ENCODE measurements at regions not wholly inside any gene's neighbourhood (a gene's known extent, or its start where the extent isn't known, plus 50 kb on each side); places are given as distances from the start of the nearest gene placed in this dataset.

GRCh38 chr3:177300039-177300833 is 103.0 kb upstream of the TBL1XR1 start:
- DNase-seq (ENCODE audit: low read depth in 1 of 2, low spot score in 1 of 2): no peak

GRCh38 chr3:177300842-177301241 is 103.6 kb upstream of the TBL1XR1 start:
- DNase-seq (ENCODE audit: low read depth in 1 of 2, low spot score in 1 of 2): no peak

- DNase-seq (ENCODE audit: low read depth in 1 of 2, low spot score in 1 of 2): no peak
Measured at GRCh38 chr3:177306252-177306651, 109.0 kb upstream of the TBL1XR1 start.

GRCh38 chr3:177307391-177307790 is 110.1 kb upstream of the TBL1XR1 start:
- no peak for DNase-seq (ENCODE audit: low read depth in 1 of 2, low spot score in 1 of 2)

- no peak for DNase-seq (ENCODE audit: low read depth in 1 of 2, low spot score in 1 of 2)
Measured at GRCh38 chr3:177307826-177308225, 110.5 kb upstream of the TBL1XR1 start.

- no peak for DNase-seq (ENCODE audit: low read depth in 1 of 2, low spot score in 1 of 2)
Measured at GRCh38 chr3:177308286-177308685, 111.0 kb upstream of the TBL1XR1 start.

GRCh38 chr3:177308911-177309310 is 111.6 kb upstream of the TBL1XR1 start:
- no peak for DNase-seq (ENCODE audit: low read depth in 1 of 2, low spot score in 1 of 2)

GRCh38 chr3:177312491-177312890 is 115.2 kb upstream of the TBL1XR1 start:
- no peak for DNase-seq (ENCODE audit: low read depth in 1 of 2, low spot score in 1 of 2)

- DNase-seq (ENCODE audit: low read depth in 1 of 2, low spot score in 1 of 2): no peak
Measured at GRCh38 chr3:177314897-177315296, 117.6 kb upstream of the TBL1XR1 start.

GRCh38 chr3:177317247-177317646 is 120.0 kb upstream of the TBL1XR1 start:
- DNase-seq (ENCODE audit: low read depth in 1 of 2, low spot score in 1 of 2): no peak

GRCh38 chr3:177318559-177318958 is 121.3 kb upstream of the TBL1XR1 start:
- DNase-seq (ENCODE audit: low read depth in 1 of 2, low spot score in 1 of 2): no peak

GRCh38 chr3:177320765-177321247 is 123.5 kb upstream of the TBL1XR1 start:
- no peak for DNase-seq (ENCODE audit: low read depth in 1 of 2, low spot score in 1 of 2)

GRCh38 chr3:177321819-177322218 is 124.5 kb upstream of the TBL1XR1 start:
- DNase-seq (ENCODE audit: low read depth in 1 of 2, low spot score in 1 of 2): no peak

GRCh38 chr3:177322881-177323280 is 125.6 kb upstream of the TBL1XR1 start:
- DNase-seq (ENCODE audit: low read depth in 1 of 2, low spot score in 1 of 2): no peak

GRCh38 chr3:177329854-177330253 is 132.6 kb upstream of the TBL1XR1 start:
- no peak for DNase-seq (ENCODE audit: low read depth in 1 of 2, low spot score in 1 of 2)

GRCh38 chr3:177330779-177331178 is 133.5 kb upstream of the TBL1XR1 start:
- DNase-seq (ENCODE audit: low read depth in 1 of 2, low spot score in 1 of 2): no peak

- DNase-seq (ENCODE audit: low read depth in 1 of 2, low spot score in 1 of 2): no peak
Measured at GRCh38 chr3:177331203-177331835, 134.0 kb upstream of the TBL1XR1 start.

GRCh38 chr3:177332955-177333354 is 135.7 kb upstream of the TBL1XR1 start:
- no peak for DNase-seq (ENCODE audit: low read depth in 1 of 2, low spot score in 1 of 2)

GRCh38 chr3:177333533-177334520 is 136.5 kb upstream of the TBL1XR1 start:
- DNase-seq (ENCODE audit: low read depth in 1 of 2, low spot score in 1 of 2): no peak

GRCh38 chr3:177334803-177335202 is 137.5 kb upstream of the TBL1XR1 start:
- DNase-seq (ENCODE audit: low read depth in 1 of 2, low spot score in 1 of 2): no peak

GRCh38 chr3:177335728-177336127 is 138.4 kb upstream of the TBL1XR1 start:
- no peak for DNase-seq (ENCODE audit: low read depth in 1 of 2, low spot score in 1 of 2)
